IPS-15b (cell line): ENCODE measurements at regions not wholly inside any gene's neighbourhood (a gene's known extent, or its start where the extent isn't known, plus 50 kb on each side); places are given as distances from the start of the nearest gene placed in this dataset.
"Not testable (repeated sequence)": the region's sequence is repeated elsewhere in the genome, so short reads cannot be mapped to it uniquely, and the experiment has no call there.

Source experiments
- H3K27me3 ChIP-seq: one replicate; pipeline ENCODE4 v1.6.1; 2013; ENCODE audit warnings: low read length; ENCODE audit not compliant: control insufficient read depth, insufficient read depth
- H3K36me3 ChIP-seq: one replicate; pipeline ENCODE4 v1.6.1; 2013; ENCODE audit warnings: low read length; ENCODE audit not compliant: control insufficient read depth, insufficient read depth
- H3K4me1 ChIP-seq: one replicate; pipeline ENCODE4 v1.6.1; 2013; ENCODE audit warnings: mild to moderate bottlenecking, low read length; ENCODE audit not compliant: control insufficient read depth, insufficient read depth
- H3K4me3 ChIP-seq: one replicate; pipeline ENCODE4 v1.5.1; 2013; ENCODE audit warnings: low read depth, low read length
- H3K9ac ChIP-seq: one replicate; pipeline ENCODE4 v1.6.1; 2013; ENCODE audit warnings: low read depth, mild to moderate bottlenecking, low read length
- H3K9me3 ChIP-seq: one replicate; pipeline ENCODE4 v1.6.1; 2013; ENCODE audit warnings: mild to moderate bottlenecking, low read length; ENCODE audit not compliant: control insufficient read depth, insufficient read depth

DNA sequence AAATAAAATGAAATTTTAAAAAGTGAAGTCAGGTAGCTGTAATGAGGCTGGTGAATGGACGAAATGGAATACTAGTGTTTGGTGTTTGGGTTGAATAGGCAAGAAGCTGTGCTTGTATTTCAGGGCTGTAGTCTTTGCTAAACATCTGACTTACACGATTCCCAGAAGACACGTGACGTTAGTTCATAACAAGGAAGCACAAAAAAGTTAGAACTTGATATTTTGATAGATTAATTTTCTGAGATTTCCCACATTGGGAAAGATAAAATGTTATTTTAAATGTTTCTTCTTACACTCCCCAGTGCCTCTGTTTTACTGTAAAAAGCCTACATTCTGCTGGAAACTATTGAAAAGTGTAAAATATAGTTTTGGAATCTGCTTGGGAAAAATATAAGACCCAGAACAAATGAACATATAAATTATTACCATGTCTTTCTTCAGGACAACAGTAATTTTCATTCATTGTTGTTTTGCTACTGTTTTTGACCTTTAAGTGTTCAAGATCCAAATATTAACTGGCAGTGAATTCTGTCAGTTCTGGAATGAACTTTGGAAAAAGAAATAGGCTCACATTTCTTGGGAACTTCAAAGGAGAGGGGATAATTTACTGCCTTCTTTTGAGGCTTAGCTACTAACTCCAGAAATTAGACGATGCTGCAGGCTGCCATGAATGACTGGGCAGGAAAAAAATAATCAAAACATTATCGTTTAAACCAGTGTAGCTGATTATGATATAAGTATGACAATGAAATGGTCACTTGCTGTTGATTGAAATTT lies 241.3 kb downstream of the SLITRK6 start:
- H3K4me3 ChIP-seq, result no peak overlapping the region
- H3K4me1 ChIP-seq, result no peaks in the 10 kb centered on the region
- no peaks in the 10 kb centered on the region for H3K9me3 ChIP-seq
- H3K36me3 ChIP-seq, result no peaks in the 10 kb centered on the region
- H3K27me3 ChIP-seq, result no peaks in the 10 kb centered on the region
- no peak overlapping the region for H3K9ac ChIP-seq

DNA sequence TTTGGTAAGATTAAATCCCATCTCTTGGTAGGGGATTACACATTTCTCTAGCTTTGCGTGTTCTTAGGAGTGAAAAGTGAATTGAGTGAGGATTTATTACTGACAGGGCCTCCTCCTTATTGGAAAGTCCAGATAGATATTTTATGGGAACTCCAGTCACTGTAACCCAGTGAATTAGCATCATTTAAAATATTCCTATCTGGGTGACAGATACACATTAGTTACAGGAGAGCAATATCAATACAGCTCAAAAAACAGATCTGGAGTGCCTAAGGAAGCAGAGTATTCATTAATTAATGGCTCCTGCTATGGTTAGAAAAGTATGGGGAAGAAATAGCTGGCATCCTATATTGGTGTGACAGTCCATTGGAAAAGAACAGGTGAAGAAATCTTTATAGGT lies 248.2 kb downstream of the SLITRK6 start:
- H3K9me3 ChIP-seq, result peaks cover 4% of the 10 kb centered on the region
- no peak overlapping the region for H3K4me3 ChIP-seq
- no peaks in the 10 kb centered on the region for H3K27me3 ChIP-seq
- no peaks in the 10 kb centered on the region for H3K36me3 ChIP-seq
- H3K9ac ChIP-seq, result no peak overlapping the region
- H3K4me1 ChIP-seq, result no peaks in the 10 kb centered on the region

DNA sequence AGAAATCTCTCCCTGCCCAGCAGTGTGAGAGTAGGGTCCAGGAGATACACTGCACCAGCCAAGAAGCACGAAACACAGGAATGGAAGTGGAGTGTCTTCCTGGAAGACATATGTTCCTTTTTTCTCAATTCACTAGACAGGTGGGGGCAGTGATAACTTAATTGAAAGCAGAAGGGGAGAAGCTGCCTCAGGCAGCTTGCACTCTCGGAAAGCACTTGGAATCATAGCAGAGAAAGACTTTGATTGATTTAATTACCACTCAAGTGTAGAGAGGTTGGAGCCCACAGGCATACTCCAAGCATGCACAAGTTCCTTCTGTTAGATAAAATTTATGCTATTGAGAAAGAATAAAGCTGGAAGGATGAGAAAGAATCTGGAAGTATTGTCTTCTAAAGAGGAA lies 249.4 kb downstream of the SLITRK6 start:
- H3K9me3 ChIP-seq, result peaks cover 4% of the 10 kb centered on the region
- H3K4me1 ChIP-seq, result no peaks in the 10 kb centered on the region
- no peak overlapping the region for H3K9ac ChIP-seq
- H3K4me3 ChIP-seq, result no peak overlapping the region
- no peaks in the 10 kb centered on the region for H3K27me3 ChIP-seq
- H3K36me3 ChIP-seq, result no peaks in the 10 kb centered on the region

DNA sequence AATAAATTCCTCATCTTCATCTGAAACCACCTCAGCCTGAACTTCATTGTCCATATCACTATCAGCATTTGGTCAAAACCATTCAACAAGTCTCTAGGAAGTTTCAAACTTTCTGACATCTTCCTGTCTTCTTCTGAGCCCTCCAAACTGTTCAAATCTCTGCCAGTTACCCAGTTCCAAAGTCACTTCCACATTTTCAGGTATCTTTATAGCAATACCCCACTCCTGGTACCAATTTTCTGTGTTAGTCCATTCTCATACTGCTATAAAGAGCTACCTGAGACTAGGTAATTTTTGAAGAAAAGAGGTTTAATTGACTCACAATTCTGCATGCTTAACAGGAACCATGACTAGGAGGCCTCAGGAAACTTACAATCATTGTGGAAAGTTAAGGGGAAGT lies 250.4 kb downstream of the SLITRK6 start:
- H3K27me3 ChIP-seq, H3K4me3 ChIP-seq, H3K36me3 ChIP-seq, H3K4me1 ChIP-seq, H3K9ac ChIP-seq, H3K9me3 ChIP-seq: not testable (repeated sequence)

DNA sequence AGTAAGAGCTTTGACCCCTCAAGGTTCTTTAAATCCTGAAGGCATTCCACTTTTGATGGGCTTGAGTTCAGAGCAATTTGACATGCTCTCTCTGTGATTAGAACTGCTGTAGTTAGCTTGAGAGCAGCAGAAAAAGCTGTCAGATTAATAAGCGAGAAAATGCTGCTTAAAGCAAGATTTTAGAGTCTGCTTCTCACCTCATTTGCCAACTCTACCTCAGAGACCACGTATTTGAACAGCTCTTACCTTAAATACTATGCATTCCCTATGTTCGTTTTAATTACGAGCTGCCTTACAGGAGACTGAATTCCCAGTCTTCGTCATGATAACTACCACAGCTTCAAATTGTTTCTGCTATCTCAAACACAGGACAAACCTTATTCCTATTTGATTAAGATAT lies 253.4 kb downstream of the SLITRK6 start:
- Histone ChIP-seq H3K4me1 (no peaks in the 10 kb centered on the region), H3K9me3 (peaks cover 4% of the 10 kb centered on the region), H3K4me3 (no peak overlapping the region), H3K27me3 (no peaks in the 10 kb centered on the region), H3K9ac (no peak overlapping the region), H3K36me3 (no peaks in the 10 kb centered on the region)

DNA sequence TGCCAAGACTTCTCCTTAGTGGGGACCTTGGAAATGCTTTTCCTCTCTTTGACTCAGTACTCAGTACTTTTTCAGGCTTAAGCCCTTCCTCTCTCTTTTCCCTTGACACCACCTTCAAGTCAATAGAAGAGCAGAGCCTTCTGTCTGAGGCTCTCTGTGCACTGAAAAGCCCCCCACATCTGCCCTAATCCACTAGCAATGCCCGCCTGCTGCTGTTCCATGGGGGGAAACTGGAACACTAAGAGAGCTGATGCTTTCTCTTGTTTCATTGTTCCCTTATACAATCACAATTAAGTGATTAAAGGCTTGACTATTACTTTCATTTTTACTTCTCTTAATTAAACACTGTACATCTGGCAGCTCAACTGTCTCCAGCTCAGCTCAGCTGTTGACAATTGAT lies 254.5 kb downstream of the SLITRK6 start:
- Histone ChIP-seq H3K9me3 (peaks cover 4% of the 10 kb centered on the region), H3K4me3 (no peak overlapping the region), H3K27me3 (no peaks in the 10 kb centered on the region), H3K4me1 (no peaks in the 10 kb centered on the region), H3K9ac (no peak overlapping the region), H3K36me3 (no peaks in the 10 kb centered on the region)

DNA sequence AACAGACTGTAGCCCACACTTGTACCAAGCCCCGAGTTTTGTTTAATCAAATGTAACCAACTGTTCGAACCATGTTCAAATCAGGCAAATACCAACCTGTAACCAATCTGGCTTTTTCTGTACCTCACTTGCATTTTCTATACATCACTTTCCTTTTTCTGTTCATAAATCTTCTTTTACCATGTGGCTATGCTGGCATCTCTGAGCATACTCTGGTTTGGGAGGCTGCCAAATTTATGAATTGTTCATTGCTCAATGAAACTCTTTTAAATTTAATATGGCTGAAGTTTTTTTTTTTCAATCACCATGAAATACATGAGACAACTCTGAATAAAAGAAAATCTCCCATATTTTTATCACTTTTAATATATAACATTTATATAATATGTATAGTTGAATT lies 256.1 kb downstream of the SLITRK6 start:
- Histone ChIP-seq H3K36me3 (no peaks in the 10 kb centered on the region), H3K9ac (no peak overlapping the region), H3K4me3 (no peak overlapping the region), H3K4me1 (no peaks in the 10 kb centered on the region), H3K9me3 (no peaks in the 10 kb centered on the region), H3K27me3 (no peaks in the 10 kb centered on the region)

DNA sequence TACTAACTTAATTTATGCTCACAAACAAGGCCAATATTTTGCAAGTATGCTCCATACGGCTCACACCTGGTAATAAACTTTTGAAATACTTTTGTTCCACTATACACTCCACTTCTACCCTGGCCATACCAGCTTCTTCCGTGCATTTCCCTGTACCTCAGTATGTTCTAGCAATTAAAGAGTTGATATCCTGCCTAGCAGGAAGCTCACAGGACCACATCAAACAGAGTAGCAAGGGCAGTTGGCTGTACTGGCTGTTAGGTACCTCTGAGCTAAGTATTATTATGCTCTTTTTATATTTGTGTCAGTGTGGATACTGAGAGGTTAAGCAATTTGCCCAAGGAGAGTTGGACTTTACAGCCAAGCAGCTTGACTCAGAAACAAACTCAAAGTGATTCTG lies 257.7 kb downstream of the SLITRK6 start:
- H3K9ac ChIP-seq, result no peak overlapping the region
- no peaks in the 10 kb centered on the region for H3K27me3 ChIP-seq
- H3K4me3 ChIP-seq, result no peak overlapping the region
- H3K9me3 ChIP-seq, result no peaks in the 10 kb centered on the region
- no peaks in the 10 kb centered on the region for H3K36me3 ChIP-seq
- H3K4me1 ChIP-seq, result no peaks in the 10 kb centered on the region

DNA sequence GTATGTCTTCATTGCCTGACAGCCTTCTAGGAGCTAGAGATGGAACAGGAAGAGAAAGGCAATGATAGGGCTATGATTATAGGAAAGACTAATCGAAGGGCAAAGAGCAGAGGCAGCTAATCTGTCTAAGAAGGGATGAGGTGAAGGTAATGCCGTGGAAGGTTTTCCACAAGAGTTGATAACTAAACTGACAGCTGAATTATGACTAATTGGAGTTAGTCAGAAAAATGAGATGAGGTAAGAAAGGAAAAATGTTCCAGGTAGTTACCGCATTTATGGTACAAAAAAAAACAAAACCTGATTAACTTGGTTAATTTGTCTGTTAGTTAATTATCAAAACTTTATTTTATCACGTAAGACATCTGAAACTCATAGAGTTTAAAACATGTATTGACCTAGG lies 260.3 kb downstream of the SLITRK6 start:
- H3K4me3 ChIP-seq, result no peak overlapping the region
- no peaks in the 10 kb centered on the region for H3K36me3 ChIP-seq
- H3K4me1 ChIP-seq, result no peaks in the 10 kb centered on the region

DNA sequence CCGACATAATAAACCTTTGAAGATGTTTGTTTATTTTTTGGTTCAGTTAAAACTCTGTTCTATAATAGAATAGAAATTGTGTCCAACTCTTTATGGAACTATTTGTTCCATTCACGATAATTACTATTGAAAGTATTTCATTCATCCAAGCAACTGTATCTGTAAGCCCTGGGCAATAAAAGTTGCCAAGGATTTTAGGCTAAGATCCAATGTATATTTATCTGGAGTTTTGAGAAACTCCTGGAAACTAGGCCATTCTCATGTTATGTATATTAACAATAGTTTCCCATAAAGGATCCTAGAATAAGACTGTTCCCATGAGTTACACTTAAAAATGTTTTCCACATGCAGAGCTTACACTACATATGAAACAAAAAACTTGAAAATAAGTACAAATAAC lies 261.6 kb downstream of the SLITRK6 start:
- no peaks in the 10 kb centered on the region for H3K36me3 ChIP-seq
- H3K9ac ChIP-seq, result no peak overlapping the region
- no peaks in the 10 kb centered on the region for H3K4me1 ChIP-seq
- H3K9me3 ChIP-seq, result no peaks in the 10 kb centered on the region
- no peaks in the 10 kb centered on the region for H3K27me3 ChIP-seq
- H3K4me3 ChIP-seq, result no peak overlapping the region

More for the DNA sequence above, 260.3 kb downstream of the SLITRK6 start:
- H3K9ac ChIP-seq, result no peak overlapping the region
- no peaks in the 10 kb centered on the region for H3K9me3 ChIP-seq
- H3K27me3 ChIP-seq, result no peaks in the 10 kb centered on the region

DNA sequence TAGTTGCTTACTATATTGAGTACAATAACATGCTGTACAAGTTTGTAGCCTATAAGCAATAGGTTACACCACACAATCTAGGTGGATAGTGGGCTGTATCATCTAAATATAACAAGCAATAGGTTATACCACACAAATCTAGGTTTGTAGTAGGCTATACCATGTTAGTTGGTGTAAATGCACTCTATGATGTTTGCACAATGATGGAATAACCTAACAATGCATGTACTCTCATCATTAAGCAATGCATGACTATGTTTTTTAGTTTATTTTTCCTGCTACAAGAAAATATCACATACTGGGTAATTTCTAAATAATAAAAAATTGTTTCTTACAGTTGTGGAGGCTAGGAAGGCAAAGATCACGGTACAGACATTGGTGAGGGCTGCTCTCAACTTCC lies 262.5 kb downstream of the SLITRK6 start:
- Histone ChIP-seq H3K4me1 (no peaks in the 10 kb centered on the region), H3K27me3 (no peaks in the 10 kb centered on the region), H3K9me3 (no peaks in the 10 kb centered on the region), H3K36me3 (no peaks in the 10 kb centered on the region), H3K9ac (no peak overlapping the region), H3K4me3 (no peak overlapping the region)

DNA sequence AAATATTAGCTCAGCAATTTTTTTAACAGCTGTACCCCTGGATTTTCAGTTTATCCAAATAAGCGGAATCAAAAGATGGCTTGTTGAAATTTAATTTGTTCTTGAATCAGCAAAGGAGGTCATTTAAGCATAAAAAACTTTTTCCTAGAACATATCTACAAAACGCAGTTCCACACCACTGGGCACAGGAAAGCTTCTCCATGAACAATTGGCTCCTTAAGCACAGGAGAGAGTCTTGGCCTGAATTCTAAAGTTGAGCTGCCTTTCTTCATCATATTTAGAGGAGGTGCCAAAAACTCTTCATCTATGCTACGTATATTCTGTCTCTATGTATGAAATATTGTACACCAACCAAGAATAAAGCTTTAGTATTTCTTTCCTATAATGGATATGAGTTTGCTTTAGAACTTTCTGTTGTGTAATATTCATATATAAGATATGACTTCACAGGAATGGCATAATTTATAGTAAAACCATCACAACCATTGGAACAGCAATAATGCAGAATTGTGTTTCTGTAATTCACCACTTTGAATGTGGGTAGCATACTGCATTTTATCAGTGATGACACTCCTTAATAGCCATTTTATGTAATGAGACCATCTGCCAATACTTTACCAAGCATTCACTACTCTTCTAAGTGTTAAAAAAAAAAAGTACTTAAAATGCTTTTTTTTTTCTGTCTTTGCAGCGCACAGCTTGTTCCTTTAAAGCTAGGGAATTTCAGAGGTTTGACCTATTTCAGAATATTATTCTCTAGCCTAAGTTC lies 263.7 kb downstream of the SLITRK6 start:
- Histone ChIP-seq H3K27me3 (no peaks in the 10 kb centered on the region), H3K4me3 (no peak overlapping the region), H3K9ac (no peak overlapping the region), H3K4me1 (no peaks in the 10 kb centered on the region), H3K36me3 (no peaks in the 10 kb centered on the region), H3K9me3 (no peaks in the 10 kb centered on the region)
